ENCODE measurements at regions not wholly inside any gene's neighbourhood (a gene's known extent, or its start where the extent isn't known, plus 50 kb on each side); places are given as distances from the start of the nearest gene placed in this dataset.
A peak's percentile ranks its signal among the peaks of the same experiment; 100 is the strongest.
"Not testable (repeated sequence)": the region's sequence is repeated elsewhere in the genome, so short reads cannot be mapped to it uniquely, and the experiment has no call there.

DNA sequence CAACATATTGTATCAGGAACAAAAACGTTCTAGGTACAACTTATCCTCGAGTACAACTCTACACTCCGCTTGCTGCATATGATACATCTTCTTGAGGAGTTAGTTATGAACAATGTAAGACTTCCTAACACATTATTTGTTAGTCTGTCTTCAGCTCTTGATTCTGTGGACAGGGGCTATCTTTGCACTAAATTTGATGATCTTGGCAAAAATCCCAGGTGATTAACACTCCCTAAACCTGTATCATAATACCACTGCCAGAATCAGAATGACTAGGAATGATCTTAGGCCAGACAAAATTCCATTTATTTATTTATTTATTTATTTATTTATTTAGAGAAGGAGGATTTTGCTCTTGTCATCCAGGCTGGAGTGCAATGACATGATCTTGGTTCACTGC is 108.7 kb upstream of the AUTS2 start:
- intact Hi-C loops (cut with DNase I), result no loop called here
- no peak for DNase-seq

DNA sequence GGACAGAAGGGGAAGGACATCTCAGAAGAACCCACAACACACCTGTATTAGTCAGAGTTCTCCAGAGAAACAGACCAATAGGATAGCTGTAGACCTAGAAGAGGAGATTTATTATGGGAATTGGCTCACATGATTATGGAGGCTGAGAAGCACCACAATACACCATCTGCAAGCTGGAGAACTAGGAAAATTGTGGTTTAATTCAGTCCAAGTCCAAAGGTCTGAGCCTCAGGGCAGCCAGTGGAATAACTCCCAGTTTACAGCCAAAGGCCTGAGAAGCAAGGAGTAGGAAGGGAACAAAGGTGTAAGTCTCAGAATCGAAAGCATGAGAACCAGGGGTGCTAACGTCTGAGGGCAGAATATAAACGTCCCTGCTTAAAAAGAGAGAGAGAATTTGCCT is 99.6 kb upstream of the AUTS2 start:
- no peak for DNase-seq
- intact Hi-C loops (cut with DNase I), result no loop called here

DNA sequence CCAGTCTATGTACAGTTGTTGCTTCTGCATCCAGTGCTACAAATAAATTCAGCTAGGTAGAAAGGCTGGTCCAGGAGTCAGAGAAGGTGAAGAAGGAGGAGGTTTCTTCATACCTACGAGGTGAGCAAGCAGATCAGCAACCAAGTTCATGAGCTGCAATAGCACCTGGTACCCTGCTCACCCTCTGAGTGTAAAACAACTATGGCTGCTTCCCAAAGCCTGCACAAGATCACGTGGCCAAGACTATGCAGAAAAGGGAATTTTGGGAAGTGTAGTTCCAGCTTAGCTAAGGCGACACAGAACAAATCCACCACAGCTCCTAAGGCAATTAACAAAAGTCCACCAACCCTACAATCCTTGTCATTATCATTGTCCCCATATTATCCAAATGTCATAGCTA is 95.9 kb upstream of the AUTS2 start:
- peak in 36 of 42 donors; percentile 10 to 85 (median 52) for DNase-seq
- intact Hi-C loops (cut with DNase I), result no loop called here

DNA sequence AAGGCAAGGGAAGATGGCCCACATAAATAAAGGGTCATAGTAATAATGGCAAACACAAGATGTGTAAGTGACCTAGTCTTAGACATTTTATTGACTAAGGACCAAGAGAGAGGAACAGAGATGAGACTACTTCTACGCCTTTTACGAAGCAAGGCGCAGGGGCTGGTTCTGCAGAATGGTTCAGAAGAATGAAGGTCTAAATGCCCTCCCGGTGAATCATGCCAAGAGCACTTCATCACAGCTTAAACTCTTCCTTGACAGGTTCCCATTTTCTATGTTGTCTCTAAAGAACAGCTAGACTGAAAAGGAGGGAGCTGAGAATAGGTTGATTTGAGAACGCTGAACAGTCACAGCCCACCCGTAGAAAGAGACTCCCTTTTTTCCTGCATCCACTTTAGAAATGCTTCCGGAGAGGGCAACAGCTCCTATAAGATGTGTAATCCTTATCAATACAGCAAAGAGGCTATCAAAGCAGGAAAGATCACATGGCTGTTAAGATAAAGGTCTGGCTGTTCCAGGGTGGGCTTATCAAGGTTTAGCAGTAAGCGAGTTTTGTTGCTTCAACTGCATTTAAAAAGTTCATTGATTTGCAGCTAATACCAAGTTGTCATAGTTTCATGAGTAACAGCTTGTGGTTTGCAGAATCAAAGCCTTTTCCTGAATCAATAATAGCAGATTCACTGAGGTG is 93.4 kb upstream of the AUTS2 start:
- intact Hi-C loops (cut with DNase I), result no loop called here
- DNase-seq, result no peak

DNA sequence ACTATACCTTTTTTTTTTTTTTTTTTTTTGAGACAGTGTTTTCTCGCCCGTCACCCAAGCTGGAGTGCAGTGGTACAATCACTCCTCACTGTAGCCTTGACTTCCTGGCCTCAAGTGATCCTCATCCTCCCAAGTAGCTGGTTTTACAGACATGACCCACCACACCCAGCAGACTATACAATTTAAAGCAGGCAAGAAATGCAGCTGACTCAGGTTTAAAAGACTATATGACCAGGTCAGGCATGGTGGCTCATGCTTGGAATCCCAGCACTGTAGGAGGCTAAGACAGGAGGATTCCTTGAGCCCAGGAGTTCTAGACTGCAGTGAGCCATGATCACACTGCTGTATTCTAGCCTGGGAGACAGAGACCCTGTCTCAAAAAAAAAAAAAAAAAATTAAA is 89.5 kb upstream of the AUTS2 start:
- DNase-seq, result no peak
- intact Hi-C loops (cut with DNase I), result no loop called here

DNA sequence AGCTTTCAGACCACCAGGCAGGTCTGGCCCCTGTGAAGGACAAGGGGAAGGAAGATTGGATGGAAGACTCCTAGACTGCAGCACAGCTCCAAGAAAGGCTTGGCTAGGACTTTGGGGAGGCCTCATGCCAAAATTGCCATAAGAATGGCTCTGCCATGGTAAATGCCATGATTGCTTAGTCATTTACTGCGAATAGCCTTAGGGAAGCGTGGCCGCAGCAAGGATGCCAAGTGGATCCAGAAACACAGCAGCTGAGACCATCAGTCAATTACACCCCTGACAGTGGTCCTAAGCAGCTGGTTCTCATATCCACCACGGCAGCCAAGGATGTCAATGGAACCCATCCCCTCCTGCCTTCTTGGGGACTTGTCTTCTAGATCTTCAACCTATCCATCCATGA is 88.2 kb upstream of the AUTS2 start:
- DNase-seq, result no peak
- intact Hi-C loops (cut with DNase I), result no loop called here

DNA sequence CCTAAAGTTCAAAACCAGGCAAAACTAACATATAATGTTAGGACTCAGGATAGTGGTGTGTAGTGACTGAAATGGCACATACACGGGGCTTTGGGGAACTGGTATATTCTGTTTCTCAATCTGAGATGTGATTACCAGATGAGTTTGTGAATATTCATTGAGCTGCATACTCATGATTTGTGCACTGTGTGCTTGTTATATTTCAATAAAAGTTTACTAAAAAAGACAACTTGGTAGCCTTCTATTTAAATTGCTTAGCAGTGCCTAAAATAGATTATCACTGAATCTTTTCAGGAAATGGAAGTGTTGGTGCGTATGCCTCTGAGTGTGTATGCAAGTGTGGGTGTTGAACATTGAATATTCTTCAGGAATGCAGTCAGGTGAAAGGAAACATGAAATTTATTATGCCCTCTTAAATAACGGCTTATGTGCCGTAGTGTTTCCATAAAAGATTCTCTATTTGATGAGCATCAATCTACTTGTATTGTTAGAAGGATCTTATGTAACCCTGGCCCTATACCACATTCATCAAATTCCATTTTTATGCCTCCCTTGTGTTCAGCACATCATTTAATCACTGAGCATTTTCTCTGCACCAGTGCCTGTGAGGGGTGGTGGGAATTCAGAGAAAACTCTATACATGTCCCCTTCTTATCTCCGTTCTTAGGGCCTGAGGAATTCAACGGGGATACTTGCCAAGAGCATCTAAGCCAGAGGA is 82.6 kb upstream of the AUTS2 start:
- intact Hi-C loops (cut with DNase I), result no loop called here
- DNase-seq, result peak in 1 of 42 donors; percentile 24

DNA sequence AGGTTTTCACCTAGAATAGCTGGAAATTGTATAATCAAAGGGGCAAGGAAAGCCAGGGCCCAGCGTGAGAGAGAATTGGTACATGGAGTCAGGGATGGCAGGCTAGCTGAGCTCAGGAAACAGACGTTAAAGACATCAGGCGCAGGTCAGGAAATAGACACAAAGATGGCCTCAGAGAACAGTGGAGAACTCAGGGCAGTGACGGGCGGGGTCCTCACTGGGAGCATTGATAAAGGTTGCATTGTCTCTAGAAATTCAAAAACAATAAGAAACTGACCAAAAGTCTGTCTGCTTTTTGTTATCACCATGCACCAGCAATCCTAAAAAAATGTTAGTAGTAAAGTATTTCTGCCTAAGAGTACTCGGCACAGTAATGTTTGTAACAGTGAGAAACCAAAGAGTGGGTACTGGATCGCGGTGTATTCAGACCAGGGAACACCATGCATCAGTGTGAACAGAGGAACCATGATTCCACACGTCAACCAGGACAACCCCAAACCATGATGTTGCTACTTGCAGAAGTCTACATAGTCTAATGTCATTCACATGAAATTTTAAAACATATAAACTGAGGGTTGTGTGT is 81.9 kb upstream of the AUTS2 start:
- intact Hi-C loops (cut with DNase I), result no loop called here

DNA sequence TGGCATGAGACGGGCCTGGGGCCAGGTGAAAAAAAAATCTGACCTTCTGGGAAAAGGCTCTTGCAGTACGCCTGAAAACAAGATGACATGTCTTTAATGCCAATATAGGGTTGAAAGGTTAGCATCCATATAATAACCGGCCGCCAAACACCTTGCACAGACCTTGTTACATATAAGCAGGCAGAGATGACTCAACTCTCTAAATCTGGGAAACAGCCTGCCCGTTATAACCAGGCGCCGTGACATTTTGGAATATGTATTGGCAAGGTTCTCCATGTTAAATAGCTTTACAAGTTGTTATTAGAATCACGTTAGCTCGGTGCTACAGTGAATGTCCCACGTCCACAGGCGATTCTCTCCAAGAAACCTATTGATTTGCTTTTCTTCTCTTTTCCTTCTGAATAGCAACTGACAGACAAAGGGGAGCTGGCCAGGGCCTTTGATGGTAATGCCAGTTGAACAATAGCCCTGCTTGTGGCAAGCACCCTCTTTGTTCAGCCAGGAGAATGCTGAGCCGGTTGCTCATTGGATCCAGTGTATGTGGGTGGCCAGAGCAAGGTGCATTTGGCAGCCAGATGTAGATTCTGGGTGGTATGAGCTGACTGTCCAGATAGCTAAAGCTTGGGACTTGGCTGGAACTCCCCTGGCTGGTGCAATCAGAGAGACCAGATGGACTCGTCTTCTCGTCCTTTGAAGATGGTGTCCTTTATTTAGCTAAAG is 80.1 kb upstream of the AUTS2 start:
- intact Hi-C loops (cut with DNase I), result no loop called here
- peak in 33 of 42 donors; percentile 9 to 66 (median 29) for DNase-seq

More for the DNA sequence above, 81.9 kb upstream of the AUTS2 start:
- peak in 2 of 42 donors; percentile 20 to 33 for DNase-seq

DNA sequence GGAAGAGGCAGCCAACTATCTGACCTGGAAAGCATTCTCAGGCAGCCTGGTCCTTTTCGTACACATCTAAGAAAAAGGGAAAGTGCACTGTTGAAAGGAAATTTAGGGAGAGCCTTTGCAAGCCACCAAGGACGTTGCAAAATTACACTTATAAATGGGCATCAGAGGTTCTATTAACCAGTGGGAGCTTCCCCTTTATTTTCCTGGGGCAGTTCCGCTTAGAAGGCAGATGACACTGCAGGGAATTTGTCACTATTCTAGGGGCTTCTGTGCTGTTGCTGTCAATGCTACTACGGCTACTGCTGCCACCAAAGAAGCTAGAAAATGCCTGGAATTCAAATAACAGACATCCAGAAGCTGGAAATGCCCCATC is 79.6 kb upstream of the AUTS2 start:
- DNase-seq, result no peak
- intact Hi-C loops (cut with DNase I), result no loop called here

DNA sequence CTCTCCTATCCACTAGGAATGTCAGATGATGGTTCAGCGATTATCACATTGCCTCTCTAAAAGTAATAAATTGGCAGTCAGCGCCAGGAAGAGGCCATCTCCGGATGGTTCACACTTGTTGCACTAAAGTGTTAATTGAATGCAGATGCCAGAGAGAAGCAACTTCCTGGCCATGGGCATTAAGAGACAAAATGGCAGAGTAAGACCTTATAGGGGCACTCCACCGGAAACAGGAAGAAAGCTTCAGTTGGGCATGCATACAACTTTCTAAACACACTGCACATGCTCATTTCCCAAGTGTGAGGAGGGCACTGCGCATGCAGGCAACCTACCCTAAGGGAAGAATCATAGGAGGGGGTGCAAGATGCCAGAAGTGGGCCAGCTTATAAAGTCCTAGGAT is 71.7 kb upstream of the AUTS2 start:
- DNase-seq, result no peak
- intact Hi-C loops (cut with DNase I), result no loop called here

DNA sequence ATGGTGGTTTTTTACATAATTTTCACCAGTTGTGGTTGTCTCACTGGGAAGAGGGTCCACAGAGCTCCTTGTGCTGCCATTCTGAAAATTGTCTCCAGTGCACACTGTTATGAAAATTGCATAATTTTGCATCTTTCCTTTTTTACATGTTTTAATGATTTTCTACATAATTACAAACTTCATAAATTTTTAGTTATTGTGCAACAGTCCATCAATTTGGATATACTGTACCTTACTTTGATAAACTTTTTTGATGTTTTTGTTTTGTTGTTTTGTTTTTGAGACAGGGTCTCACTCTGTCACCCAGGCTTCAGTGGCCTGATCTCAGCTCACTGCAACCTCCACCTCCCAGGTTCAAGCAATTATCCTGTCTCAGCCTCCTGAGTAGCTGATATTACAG is 70.6 kb upstream of the AUTS2 start:
- intact Hi-C loops (cut with DNase I), result no loop called here
- DNase-seq, result no peak

DNA sequence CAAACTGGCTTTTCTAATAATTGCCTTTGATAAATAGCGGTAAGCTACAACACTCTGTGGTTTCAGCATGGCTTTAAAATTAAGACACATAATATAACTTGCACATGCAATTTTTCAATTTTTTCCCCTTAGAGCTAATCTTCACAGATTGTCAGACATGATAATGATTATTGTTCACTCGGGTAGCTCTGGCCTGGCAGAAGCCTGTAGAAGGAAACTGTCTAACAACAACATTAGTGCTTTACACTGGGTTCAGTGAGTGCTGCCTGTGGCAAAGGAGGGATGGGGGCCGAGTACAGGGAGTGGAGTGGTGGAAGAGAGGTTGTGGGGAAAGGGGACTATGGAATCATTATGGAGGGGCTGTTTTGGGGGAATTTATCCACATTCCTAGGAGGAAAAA is 67.2 kb upstream of the AUTS2 start:
- intact Hi-C loops (cut with DNase I), result no loop called here
- DNase-seq, result no peak

DNA sequence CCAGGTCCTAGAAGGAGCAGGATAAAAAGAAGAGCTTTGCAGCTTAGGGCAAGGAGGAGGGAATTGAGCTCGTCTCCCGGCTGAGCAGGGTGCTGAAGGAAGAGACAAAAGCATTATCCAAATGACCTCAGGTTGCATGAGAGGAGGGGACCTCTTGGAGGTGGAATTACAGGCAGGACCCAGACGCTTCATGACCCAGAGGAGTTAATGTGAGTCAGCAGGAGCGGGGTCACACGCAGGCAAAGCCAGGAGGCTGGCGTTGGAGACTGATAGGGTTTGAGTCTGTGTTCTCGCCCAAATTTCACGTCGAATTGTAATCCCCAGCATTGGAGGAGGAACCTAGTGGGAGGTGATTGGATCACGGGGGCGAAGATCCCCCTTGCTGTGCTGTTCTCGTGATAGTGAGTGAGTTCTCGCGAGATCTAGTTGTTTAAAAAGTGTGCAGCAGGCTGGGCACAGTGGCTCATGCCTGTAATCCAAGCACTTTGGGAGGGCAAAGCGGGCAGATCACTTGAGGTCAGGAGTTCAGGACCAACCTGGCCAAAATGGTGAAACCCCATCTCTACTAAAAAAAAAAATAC is 63.7 kb upstream of the AUTS2 start:
- no peak for DNase-seq
- intact Hi-C loops (cut with DNase I), result no loop called here

DNA sequence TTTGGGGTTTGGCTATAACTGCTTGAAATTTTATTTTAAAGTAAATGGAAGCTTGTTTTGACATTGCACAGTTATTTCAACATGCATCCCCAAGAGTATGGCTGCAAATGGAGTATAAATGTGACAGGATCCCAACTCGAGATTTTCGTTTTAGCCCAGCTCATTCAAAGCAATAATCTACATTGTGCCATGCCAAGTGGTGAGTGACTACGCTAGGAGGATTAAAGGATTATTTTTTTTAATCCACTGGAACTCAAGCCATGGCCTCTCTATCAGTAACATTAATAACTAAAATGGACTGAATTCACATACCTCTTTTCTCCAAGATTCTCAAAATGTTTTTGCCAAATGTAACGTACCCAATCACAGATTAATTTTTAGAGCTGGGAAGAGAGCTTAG is 60.6 kb upstream of the AUTS2 start:
- intact Hi-C loops (cut with DNase I), result no loop called here

DNA sequence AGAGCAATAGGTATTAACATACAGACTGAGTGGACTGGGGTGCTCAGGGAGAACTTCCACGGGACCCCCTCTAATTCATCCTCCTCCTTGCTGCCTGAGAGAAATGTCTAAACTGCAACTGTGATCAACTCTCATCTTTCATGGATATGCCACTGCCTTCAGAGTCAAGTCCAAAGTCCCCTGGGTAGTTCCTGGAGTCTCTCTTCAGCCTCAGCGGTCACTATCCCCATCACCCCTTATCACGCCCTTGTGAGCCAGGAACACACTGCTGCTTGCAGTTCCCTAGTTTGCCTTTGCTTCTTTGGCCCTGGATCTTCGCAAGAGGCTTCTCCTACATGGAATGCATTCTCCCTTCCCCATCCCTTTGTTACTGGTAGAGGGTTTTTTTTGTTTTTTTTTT is 58.7 kb upstream of the AUTS2 start:
- no peak for DNase-seq
- intact Hi-C loops (cut with DNase I), result no loop called here

More for the DNA sequence above, 60.6 kb upstream of the AUTS2 start:
- DNase-seq, result no peak

DNA sequence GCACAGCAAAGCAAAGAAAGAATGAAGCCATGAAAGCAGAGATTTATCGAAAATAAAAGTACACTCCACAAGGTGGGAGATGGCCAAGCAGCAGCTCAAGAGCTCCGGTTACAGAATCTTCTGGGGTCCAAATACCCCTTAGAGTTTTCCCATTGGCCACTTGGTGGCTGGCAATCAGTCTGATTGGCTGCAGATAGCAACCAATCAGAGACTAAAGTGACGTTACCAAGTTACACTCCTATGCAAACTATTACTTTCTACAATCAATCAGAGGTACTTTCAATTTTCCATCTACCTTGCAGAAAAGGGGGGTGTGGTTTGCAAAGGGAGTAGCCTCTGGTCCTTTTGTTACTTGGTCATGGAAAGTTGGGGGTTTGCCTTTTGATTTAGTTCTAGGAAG is 58.0 kb upstream of the AUTS2 start:
- intact Hi-C loops (cut with DNase I), result no loop called here
- no peak for DNase-seq

DNA sequence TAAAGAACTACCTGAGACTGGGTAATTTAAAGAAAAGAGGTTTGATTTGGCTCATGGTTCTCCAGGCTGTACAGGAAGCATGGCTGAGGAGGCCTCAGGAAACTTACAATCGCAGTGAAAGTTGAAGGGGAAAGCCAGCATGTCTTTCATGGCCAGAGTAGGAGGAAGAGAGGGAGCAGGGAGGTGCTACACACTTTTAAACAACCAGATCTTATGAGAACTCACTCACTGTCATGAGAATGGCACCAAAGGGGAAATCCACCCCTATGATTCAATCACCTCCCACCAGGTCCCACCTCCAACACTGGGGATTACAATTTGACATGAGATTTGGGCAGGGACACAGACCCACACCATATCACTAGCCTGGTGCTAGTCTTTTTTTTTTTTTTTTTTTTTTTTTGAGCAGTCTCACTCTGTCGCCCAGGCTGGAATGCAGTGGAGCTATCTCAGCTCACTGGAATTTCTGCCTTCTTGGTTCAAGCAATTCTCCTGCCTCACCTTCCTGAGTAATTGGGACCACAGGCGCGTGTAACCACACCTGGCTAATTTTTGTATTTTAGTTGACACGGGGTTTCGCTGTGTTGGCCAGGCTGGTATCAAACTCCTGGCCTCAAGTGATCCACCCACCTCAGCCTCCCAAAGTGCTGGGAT is 56.4 kb upstream of the AUTS2 start:
- DNase-seq; intact Hi-C loops (cut with DNase I): not testable (repeated sequence)

DNA sequence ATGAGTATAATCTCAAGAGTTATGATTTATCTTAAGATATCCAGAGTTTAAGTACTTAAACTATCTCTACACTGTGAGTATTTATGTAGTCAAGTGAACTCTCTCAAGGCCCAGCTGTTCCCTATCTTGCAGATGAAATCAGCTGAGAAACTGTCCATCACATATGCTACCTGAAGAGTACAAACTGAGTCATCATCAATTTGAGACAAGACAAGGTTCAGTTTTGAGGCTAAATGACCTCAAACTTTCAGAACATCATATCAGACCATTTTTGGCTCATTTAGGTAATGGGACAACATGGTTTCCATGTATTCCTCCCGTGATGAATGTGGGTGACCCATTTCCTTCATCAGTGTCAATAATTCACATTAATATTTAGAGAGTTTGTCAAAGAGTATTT is 53.1 kb upstream of the AUTS2 start:
- intact Hi-C loops (cut with DNase I), result no loop called here
- no peak for DNase-seq

Measured in head of caudate nucleus (tissue), 42 donors.